Panc1 (cell line): ENCODE measurements at regions not wholly inside any gene's neighbourhood (a gene's known extent, or its start where the extent isn't known, plus 50 kb on each side); places are given as distances from the start of the nearest gene placed in this dataset.

Source experiments
- CTCF ChIP-seq: fragments of 450-650 bp; IDR thresholded peaks from 2 replicates; pipeline ENCODE4 v1.5.1; 2017; ENCODE audit warnings: mild to moderate bottlenecking
- POLR2AphosphoS5 ChIP-seq: IDR thresholded peaks from 2 replicates; pipeline ENCODE4 v1.6.1; 2012; ENCODE audit warnings: mild to moderate bottlenecking, low read depth, low read length, moderate library complexity
- REST ChIP-seq, 2 experiments: IDR thresholded peaks; 2 replicates each; pipeline ENCODE4 v1.6.1; 2011 to 2012; ENCODE audit warnings: low read depth in 2 of 2, control low read depth in 1 of 2, low read length in 1 of 2, mild to moderate bottlenecking in 1 of 2, moderate library complexity in 1 of 2; ENCODE audit not compliant: insufficient read depth in 1 of 2
- TCF7L2 ChIP-seq: IDR thresholded peaks from 2 replicates; pipeline ENCODE4 v1.6.1; 2011; ENCODE audit warnings: mild to moderate bottlenecking, low read depth, low read length, inconsistent platforms

GRCh38 chr4:164413743-164414142 lies 340.2 kb upstream of the SMIM31 start:
- no peak for TF ChIP-seq CTCF
- no peak for TF ChIP-seq REST (IDR thresholded peaks at IDR 0.05; ENCODE audit: insufficient read depth in 1 of 2, low read depth in 2 of 2, low read length in 1 of 2)
- no peak for TF ChIP-seq POLR2AphosphoS5
- no peak for TF ChIP-seq TCF7L2
